GM23338 (cell line): ENCODE measurements at regions not wholly inside any gene's neighbourhood (a gene's known extent, or its start where the extent isn't known, plus 50 kb on each side); places are given as distances from the start of the nearest gene placed in this dataset.

Source experiments
- CREB1 ChIP-seq: fragments of 250-450 bp; sonication (Bioruptor Pico); IDR thresholded peaks from 2 replicates; pipeline ENCODE4 v1.5.0; 2020; ENCODE audit warnings: low read depth, mild to moderate bottlenecking, moderate library complexity
- EZH2 ChIP-seq: fragments of 200-600 bp; sonication (generic); IDR thresholded peaks from one replicate; pipeline ENCODE4 v1.8.0; 2017; ENCODE audit warnings: antibody characterized with exemption, mild to moderate bottlenecking, low read depth; ENCODE audit not compliant: unreplicated experiment
- EZH2phosphoT487 ChIP-seq: fragments of 200-600 bp; sonication (generic); IDR thresholded peaks from one replicate; pipeline ENCODE4 v1.8.1; 2018; ENCODE audit warnings: antibody characterized with exemption; ENCODE audit not compliant: unreplicated experiment
- JUNB ChIP-seq: IDR thresholded peaks from one replicate; pipeline ENCODE4 v1.6.1; 2016; ENCODE audit warnings: antibody characterized with exemption; ENCODE audit not compliant: unreplicated experiment
- NANOG ChIP-seq: IDR thresholded peaks from 2 replicates; pipeline ENCODE4 v1.6.1; 2016; ENCODE audit warnings: antibody characterized with exemption, borderline replicate concordance
- POLR2AphosphoS5 ChIP-seq: IDR thresholded peaks from 2 replicates; pipeline ENCODE4 v1.6.1; 2016; ENCODE audit warnings: antibody characterized with exemption, low read depth
- STAT1 ChIP-seq: IDR thresholded peaks from one replicate; pipeline ENCODE4 v1.6.1; 2016; ENCODE audit warnings: antibody characterized with exemption; ENCODE audit not compliant: unreplicated experiment
- ZNF114 ChIP-seq: fragments of 250-450 bp; sonication (Bioruptor Pico); IDR thresholded peaks from 2 replicates; pipeline ENCODE4 v1.5.0; 2020; ENCODE audit warnings: mild to moderate bottlenecking, moderate library complexity
- TF ChIP-seq, protein P1 (sequence below), 2 experiments: fragments of 200-600 bp in 1 of 2; sonication (generic) in 1 of 2; conservative IDR thresholded peaks; 2 replicates each; pipeline versions ENCODE4 v1.5.1 to v1.6.1; 2016 to 2017; ENCODE audit warnings: antibody characterized with exemption in 2 of 2, low read depth in 2 of 2, mild to moderate bottlenecking in 2 of 2, moderate library complexity in 1 of 2
- TF ChIP-seq, protein P2 (sequence below): IDR thresholded peaks from one replicate; pipeline ENCODE4 v1.6.1; 2018; ENCODE audit warnings: antibody characterized with exemption; ENCODE audit not compliant: unreplicated experiment
- TF ChIP-seq, protein P3 (sequence below): IDR thresholded peaks from 2 replicates; pipeline ENCODE4 v1.6.1; 2016; ENCODE audit warnings: antibody characterized with exemption

DNA sequence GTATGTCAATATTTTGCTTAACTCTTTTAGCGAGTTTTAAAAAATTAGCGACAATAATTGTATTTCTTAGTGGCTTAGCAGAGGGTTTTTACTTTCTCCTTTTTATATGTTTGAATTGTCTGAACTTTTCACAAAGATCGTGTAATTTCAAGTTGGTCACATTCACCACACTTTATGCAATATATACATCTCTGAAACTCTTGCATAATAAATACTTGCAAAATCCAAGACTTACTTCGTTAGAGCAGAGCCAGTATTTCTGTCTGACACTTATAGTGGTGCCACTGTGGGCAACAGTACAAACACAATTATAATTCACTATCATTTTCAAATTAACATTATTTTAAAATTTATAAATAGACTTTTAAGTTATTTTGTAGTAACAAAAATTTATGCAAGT, 62.0 kb downstream of the SUCNR1 start:
- TF ChIP-seq EZH2 = no peak
- TF ChIP-seq, protein P1, sequence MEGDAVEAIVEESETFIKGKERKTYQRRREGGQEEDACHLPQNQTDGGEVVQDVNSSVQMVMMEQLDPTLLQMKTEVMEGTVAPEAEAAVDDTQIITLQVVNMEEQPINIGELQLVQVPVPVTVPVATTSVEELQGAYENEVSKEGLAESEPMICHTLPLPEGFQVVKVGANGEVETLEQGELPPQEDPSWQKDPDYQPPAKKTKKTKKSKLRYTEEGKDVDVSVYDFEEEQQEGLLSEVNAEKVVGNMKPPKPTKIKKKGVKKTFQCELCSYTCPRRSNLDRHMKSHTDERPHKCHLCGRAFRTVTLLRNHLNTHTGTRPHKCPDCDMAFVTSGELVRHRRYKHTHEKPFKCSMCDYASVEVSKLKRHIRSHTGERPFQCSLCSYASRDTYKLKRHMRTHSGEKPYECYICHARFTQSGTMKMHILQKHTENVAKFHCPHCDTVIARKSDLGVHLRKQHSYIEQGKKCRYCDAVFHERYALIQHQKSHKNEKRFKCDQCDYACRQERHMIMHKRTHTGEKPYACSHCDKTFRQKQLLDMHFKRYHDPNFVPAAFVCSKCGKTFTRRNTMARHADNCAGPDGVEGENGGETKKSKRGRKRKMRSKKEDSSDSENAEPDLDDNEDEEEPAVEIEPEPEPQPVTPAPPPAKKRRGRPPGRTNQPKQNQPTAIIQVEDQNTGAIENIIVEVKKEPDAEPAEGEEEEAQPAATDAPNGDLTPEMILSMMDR (conservative IDR thresholded peaks at IDR 0.05; ENCODE audit: low read depth in 2 of 2) = no peak
- no peak for TF ChIP-seq ZNF114
- TF ChIP-seq, protein P2, sequence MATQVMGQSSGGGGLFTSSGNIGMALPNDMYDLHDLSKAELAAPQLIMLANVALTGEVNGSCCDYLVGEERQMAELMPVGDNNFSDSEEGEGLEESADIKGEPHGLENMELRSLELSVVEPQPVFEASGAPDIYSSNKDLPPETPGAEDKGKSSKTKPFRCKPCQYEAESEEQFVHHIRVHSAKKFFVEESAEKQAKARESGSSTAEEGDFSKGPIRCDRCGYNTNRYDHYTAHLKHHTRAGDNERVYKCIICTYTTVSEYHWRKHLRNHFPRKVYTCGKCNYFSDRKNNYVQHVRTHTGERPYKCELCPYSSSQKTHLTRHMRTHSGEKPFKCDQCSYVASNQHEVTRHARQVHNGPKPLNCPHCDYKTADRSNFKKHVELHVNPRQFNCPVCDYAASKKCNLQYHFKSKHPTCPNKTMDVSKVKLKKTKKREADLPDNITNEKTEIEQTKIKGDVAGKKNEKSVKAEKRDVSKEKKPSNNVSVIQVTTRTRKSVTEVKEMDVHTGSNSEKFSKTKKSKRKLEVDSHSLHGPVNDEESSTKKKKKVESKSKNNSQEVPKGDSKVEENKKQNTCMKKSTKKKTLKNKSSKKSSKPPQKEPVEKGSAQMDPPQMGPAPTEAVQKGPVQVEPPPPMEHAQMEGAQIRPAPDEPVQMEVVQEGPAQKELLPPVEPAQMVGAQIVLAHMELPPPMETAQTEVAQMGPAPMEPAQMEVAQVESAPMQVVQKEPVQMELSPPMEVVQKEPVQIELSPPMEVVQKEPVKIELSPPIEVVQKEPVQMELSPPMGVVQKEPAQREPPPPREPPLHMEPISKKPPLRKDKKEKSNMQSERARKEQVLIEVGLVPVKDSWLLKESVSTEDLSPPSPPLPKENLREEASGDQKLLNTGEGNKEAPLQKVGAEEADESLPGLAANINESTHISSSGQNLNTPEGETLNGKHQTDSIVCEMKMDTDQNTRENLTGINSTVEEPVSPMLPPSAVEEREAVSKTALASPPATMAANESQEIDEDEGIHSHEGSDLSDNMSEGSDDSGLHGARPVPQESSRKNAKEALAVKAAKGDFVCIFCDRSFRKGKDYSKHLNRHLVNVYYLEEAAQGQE = no peak
- no peak for TF ChIP-seq NANOG
- no peak for TF ChIP-seq POLR2AphosphoS5
- TF ChIP-seq CREB1 (CRISPR knock-in tag) = no peak
- TF ChIP-seq EZH2phosphoT487 = no peak
- TF ChIP-seq STAT1 = no peak
- no peak for TF ChIP-seq JUNB
- TF ChIP-seq, protein P3, sequence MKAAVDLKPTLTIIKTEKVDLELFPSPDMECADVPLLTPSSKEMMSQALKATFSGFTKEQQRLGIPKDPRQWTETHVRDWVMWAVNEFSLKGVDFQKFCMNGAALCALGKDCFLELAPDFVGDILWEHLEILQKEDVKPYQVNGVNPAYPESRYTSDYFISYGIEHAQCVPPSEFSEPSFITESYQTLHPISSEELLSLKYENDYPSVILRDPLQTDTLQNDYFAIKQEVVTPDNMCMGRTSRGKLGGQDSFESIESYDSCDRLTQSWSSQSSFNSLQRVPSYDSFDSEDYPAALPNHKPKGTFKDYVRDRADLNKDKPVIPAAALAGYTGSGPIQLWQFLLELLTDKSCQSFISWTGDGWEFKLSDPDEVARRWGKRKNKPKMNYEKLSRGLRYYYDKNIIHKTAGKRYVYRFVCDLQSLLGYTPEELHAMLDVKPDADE = no peak
